ENCODE measurements at regions not wholly inside any gene's neighbourhood (a gene's known extent, or its start where the extent isn't known, plus 50 kb on each side); places are given as distances from the start of the nearest gene placed in this dataset.

DNA sequence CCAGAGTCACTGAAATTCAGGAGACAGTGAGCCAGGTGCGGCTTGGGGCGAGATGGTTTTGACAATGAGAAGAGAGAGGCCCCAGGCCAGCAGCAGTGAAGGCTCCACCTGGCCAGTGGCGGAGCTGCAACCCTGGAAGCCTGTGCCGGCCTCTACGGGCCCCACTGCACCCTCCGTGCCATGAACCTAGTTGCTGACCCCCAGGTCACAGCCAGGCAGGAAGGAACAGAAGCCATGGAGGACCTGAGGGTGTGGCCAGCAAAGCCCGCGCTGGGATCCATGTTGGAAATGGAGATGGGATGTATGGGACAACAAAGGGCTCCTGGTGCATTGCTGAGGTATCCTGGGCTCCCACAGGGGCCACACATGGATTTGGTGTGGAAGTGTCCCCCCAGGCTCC is 1528.5 kb downstream of the BRD1 start (continued):
- TF ChIP-seq, protein P1, sequence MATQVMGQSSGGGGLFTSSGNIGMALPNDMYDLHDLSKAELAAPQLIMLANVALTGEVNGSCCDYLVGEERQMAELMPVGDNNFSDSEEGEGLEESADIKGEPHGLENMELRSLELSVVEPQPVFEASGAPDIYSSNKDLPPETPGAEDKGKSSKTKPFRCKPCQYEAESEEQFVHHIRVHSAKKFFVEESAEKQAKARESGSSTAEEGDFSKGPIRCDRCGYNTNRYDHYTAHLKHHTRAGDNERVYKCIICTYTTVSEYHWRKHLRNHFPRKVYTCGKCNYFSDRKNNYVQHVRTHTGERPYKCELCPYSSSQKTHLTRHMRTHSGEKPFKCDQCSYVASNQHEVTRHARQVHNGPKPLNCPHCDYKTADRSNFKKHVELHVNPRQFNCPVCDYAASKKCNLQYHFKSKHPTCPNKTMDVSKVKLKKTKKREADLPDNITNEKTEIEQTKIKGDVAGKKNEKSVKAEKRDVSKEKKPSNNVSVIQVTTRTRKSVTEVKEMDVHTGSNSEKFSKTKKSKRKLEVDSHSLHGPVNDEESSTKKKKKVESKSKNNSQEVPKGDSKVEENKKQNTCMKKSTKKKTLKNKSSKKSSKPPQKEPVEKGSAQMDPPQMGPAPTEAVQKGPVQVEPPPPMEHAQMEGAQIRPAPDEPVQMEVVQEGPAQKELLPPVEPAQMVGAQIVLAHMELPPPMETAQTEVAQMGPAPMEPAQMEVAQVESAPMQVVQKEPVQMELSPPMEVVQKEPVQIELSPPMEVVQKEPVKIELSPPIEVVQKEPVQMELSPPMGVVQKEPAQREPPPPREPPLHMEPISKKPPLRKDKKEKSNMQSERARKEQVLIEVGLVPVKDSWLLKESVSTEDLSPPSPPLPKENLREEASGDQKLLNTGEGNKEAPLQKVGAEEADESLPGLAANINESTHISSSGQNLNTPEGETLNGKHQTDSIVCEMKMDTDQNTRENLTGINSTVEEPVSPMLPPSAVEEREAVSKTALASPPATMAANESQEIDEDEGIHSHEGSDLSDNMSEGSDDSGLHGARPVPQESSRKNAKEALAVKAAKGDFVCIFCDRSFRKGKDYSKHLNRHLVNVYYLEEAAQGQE (IDR thresholded peaks at IDR 0.05; ENCODE audit: unreplicated experiment) = no peak

DNA sequence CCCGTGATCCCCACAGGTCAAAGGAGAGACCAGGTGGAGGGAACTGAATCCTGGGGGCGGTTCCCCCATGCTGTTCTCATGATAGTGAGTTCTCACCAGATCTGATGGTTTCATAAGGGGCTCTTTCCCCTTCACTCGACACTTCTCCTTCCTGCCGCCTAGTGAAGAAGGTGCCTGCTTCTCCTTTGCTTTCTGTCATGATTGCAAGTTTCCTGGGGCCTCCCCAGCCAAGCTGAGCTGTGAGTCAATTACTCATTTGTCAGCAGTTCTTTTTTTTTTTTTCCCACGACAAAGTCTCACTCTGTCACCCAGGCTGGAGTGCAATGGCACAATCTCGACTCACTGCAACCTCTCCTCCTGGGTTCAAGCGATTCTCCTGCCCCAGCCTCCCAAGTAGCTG is 1530.4 kb downstream of the BRD1 start:
- peaks cover 6% of the 10 kb centered on the region; the same call in 2 of the 3 replicates for H3K4me1 Mint-ChIP-seq
- H3K27me3 Mint-ChIP-seq (ENCODE audit: insufficient read depth, low read depth, poor library complexity) = peaks cover 7% of the 10 kb centered on the region
- Histone ChIP-seq H3K4me3 (no peak overlapping the region), H3K9me2 (ENCODE audit: insufficient read depth) (no peaks in the 10 kb centered on the region), H3F3A (replicated peaks; ENCODE audit: low read depth) (no peaks in the 10 kb centered on the region), H4K20me1 (replicated peaks; ENCODE audit: insufficient read depth) (no peaks in the 10 kb centered on the region), H3K4me1 (ENCODE audit: insufficient read depth) (no peaks in the 10 kb centered on the region), H3K27ac (ENCODE audit: low read depth) (no peak overlapping the region), H3K79me2 (replicated peaks; ENCODE audit: insufficient read depth) (no peaks in the 10 kb centered on the region), H3K36me3 (ENCODE audit: insufficient read depth) (no peaks in the 10 kb centered on the region), H2AFZ (no peak overlapping the region), H3K4me2 (no peak overlapping the region), H3K27me3 (ENCODE audit: insufficient read depth) (no peaks in the 10 kb centered on the region)
- ATAC-seq (no peak), DNase-seq (ENCODE audit: low spot score) (no peak)
- no peaks in the 10 kb centered on the region; the same call in 2 of the 3 replicates for H3K36me3 Mint-ChIP-seq (ENCODE audit: low read depth)
- H3K27ac Mint-ChIP-seq = no peak overlapping the region
- H3K4me3 Mint-ChIP-seq = no peak overlapping the region
- H3K9me3 Mint-ChIP-seq = no peaks in the 10 kb centered on the region
- TF ChIP-seq ZNF114 (CRISPR knock-in tag; IDR thresholded peaks at IDR 0.05) (no peak), JUNB (IDR thresholded peaks at IDR 0.05; ENCODE audit: unreplicated experiment) (no peak), EZH2phosphoT487 (IDR thresholded peaks at IDR 0.05; ENCODE audit: unreplicated experiment) (no peak), NANOG (IDR thresholded peaks at IDR 0.05; ENCODE audit: borderline replicate concordance) (no peak), ZNF331 (CRISPR knock-in tag; IDR thresholded peaks at IDR 0.05; ENCODE audit: low read depth) (no peak)
- TF ChIP-seq, protein P2, sequence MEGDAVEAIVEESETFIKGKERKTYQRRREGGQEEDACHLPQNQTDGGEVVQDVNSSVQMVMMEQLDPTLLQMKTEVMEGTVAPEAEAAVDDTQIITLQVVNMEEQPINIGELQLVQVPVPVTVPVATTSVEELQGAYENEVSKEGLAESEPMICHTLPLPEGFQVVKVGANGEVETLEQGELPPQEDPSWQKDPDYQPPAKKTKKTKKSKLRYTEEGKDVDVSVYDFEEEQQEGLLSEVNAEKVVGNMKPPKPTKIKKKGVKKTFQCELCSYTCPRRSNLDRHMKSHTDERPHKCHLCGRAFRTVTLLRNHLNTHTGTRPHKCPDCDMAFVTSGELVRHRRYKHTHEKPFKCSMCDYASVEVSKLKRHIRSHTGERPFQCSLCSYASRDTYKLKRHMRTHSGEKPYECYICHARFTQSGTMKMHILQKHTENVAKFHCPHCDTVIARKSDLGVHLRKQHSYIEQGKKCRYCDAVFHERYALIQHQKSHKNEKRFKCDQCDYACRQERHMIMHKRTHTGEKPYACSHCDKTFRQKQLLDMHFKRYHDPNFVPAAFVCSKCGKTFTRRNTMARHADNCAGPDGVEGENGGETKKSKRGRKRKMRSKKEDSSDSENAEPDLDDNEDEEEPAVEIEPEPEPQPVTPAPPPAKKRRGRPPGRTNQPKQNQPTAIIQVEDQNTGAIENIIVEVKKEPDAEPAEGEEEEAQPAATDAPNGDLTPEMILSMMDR (conservative IDR thresholded peaks at IDR 0.05; ENCODE audit: low read depth in 2 of 2) = no peak
- TF ChIP-seq, protein P1 (IDR thresholded peaks at IDR 0.05; ENCODE audit: unreplicated experiment) = no peak
- TF ChIP-seq, protein P3, sequence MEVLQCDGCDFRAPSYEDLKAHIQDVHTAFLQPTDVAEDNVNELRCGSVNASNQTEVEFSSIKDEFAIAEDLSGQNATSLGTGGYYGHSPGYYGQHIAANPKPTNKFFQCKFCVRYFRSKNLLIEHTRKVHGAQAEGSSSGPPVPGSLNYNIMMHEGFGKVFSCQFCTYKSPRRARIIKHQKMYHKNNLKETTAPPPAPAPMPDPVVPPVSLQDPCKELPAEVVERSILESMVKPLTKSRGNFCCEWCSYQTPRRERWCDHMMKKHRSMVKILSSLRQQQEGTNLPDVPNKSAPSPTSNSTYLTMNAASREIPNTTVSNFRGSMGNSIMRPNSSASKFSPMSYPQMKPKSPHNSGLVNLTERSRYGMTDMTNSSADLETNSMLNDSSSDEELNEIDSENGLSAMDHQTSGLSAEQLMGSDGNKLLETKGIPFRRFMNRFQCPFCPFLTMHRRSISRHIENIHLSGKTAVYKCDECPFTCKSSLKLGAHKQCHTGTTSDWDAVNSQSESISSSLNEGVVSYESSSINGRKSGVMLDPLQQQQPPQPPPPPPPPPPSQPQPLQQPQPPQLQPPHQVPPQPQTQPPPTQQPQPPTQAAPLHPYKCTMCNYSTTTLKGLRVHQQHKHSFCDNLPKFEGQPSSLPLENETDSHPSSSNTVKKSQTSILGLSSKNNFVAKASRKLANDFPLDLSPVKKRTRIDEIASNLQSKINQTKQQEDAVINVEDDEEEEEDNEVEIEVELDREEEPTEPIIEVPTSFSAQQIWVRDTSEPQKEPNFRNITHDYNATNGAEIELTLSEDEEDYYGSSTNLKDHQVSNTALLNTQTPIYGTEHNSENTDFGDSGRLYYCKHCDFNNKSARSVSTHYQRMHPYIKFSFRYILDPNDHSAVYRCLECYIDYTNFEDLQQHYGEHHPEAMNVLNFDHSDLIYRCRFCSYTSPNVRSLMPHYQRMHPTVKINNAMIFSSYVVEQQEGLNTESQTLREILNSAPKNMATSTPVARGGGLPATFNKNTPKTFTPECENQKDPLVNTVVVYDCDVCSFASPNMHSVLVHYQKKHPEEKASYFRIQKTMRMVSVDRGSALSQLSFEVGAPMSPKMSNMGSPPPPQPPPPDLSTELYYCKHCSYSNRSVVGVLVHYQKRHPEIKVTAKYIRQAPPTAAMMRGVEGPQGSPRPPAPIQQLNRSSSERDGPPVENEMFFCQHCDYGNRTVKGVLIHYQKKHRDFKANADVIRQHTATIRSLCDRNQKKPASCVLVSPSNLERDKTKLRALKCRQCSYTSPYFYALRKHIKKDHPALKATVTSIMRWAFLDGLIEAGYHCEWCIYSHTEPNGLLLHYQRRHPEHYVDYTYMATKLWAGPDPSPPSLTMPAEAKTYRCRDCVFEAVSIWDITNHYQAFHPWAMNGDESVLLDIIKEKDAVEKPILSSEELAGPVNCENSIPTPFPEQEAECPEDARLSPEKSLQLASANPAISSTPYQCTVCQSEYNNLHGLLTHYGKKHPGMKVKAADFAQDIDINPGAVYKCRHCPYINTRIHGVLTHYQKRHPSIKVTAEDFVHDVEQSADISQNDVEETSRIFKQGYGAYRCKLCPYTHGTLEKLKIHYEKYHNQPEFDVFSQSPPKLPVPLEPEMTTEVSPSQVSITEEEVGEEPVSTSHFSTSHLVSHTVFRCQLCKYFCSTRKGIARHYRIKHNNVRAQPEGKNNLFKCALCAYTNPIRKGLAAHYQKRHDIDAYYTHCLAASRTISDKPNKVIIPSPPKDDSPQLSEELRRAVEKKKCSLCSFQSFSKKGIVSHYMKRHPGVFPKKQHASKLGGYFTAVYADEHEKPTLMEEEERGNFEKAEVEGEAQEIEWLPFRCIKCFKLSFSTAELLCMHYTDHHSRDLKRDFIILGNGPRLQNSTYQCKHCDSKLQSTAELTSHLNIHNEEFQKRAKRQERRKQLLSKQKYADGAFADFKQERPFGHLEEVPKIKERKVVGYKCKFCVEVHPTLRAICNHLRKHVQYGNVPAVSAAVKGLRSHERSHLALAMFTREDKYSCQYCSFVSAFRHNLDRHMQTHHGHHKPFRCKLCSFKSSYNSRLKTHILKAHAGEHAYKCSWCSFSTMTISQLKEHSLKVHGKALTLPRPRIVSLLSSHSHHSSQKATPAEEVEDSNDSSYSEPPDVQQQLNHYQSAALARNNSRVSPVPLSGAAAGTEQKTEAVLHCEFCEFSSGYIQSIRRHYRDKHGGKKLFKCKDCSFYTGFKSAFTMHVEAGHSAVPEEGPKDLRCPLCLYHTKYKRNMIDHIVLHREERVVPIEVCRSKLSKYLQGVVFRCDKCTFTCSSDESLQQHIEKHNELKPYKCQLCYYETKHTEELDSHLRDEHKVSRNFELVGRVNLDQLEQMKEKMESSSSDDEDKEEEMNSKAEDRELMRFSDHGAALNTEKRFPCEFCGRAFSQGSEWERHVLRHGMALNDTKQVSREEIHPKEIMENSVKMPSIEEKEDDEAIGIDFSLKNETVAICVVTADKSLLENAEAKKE (CRISPR knock-in tag; IDR thresholded peaks at IDR 0.05) = no peak
- TF ChIP-seq, protein P4, sequence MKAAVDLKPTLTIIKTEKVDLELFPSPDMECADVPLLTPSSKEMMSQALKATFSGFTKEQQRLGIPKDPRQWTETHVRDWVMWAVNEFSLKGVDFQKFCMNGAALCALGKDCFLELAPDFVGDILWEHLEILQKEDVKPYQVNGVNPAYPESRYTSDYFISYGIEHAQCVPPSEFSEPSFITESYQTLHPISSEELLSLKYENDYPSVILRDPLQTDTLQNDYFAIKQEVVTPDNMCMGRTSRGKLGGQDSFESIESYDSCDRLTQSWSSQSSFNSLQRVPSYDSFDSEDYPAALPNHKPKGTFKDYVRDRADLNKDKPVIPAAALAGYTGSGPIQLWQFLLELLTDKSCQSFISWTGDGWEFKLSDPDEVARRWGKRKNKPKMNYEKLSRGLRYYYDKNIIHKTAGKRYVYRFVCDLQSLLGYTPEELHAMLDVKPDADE (IDR thresholded peaks at IDR 0.05) = no peak

Data from GM23338 (cell line).